ENCODE measurements at regions not wholly inside any gene's neighbourhood (a gene's known extent, or its start where the extent isn't known, plus 50 kb on each side); places are given as distances from the start of the nearest gene placed in this dataset.

- DNase-seq (ENCODE audit: low spot score in 2 of 2) (no peak), FAIRE-seq (no peak)
Measured at GRCh38 chr15:93201940-93202339, 112.9 kb upstream of the RGMA start.

DNA sequence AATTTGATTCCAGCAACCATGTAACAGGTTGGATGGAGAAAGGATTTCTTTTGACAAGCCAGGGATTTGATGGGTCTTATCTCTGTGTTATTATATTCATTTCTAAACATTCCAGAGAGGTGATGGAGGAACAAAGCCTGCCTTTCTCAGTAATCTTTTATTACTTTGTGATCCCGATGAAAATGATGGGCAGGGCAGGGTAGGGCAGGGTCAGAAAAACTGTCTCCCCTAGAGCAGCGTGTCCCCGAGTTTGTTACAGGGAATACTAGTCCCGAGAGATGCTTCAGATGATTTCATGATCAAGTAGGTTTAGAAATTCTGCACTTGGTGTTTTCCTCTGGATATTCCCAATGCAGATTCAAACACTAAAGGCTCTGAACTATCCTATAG is 111.8 kb upstream of the RGMA start:
- no peak for FAIRE-seq
- no peak for DNase-seq (ENCODE audit: low spot score in 2 of 2)

DNA sequence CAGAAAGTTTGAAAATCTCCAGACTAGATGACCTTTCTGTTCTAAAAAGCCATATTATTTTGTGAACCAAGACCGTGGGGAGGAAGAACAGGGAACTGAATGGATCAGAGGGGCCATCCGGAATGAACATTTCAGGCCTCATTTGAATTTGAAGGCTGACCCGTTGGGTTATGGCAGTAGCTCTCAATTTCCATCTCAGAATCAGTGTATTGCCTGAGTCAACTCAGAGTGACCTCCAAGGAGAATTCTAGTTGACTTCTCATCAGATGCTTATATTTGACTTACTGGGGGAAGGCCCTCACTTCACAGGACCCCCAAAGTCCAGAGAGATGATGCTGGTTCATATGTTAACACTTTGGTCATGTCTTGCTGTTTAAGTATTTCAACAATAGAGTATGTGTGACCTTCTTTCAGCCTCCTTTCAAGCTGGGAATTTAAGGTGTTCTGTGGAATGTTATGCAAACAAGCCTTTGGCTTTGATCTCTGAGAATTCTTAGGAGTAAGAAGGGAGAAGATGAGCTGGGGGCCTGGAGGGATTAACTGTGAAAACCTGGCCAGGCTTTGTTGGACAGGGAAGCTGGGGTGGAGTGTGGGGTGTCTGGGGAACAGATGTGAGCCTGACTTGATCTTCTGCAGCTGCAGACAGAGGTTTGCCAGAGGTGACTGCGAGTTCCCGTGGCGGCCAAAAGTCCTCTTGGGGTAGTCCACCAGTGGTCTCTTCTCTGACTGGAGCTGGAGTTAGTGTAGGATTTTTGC is 111.2 kb upstream of the RGMA start:
- FAIRE-seq (no peak), DNase-seq (ENCODE audit: low spot score in 2 of 2) (no peak)

DNA sequence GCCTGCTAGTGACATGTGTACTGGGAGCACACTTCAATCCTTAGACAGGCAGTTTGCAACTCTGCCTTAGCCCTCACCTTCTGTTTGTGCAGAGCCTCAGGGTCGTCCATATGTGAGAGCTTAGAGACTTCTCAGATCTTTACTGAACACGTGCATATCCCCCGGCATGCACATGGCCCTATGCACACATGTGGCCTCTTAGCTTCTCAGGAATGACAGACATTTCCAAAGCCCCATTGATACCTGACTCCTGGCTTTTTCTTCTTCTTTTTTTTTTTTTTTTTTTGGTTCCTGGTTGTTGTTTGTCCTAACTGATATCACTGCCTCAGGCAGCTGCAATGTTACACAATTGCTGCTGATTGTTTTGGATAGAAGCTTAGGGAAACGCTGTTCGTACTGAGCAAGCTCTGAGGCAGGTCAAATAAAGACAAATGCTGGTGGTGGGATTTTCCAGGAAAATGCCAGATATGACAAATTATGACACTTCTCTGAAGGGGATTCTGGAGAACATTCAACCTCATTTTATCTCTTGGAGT is 107.2 kb upstream of the RGMA start:
- DNase-seq (ENCODE audit: low spot score in 2 of 2) (no peak), FAIRE-seq (no peak)

- FAIRE-seq (no peak), DNase-seq (ENCODE audit: low spot score in 2 of 2) (no peak)
Measured at GRCh38 chr15:93195109-93195508, 106.1 kb upstream of the RGMA start.

DNA sequence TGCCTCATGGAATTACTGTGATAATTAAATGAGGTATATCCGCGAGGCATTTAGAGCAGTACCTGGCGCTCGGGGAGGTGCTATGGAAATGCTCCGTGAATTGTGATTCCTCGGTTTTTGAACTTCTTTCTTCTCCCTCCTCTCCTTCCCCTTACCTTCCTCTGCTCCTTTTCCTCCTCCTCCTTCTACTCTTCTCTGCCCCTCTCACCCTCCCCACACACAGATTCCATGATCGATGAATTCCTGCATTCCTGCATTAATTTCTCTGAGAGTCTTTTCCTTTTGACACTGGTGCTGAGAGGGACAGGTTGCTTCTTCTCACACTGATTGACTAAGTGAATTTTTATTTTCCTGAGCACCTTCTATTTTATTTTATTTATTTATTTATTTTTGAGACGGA is 101.2 kb upstream of the RGMA start:
- FAIRE-seq (no peak), DNase-seq (ENCODE audit: low spot score in 2 of 2) (no peak)

DNA sequence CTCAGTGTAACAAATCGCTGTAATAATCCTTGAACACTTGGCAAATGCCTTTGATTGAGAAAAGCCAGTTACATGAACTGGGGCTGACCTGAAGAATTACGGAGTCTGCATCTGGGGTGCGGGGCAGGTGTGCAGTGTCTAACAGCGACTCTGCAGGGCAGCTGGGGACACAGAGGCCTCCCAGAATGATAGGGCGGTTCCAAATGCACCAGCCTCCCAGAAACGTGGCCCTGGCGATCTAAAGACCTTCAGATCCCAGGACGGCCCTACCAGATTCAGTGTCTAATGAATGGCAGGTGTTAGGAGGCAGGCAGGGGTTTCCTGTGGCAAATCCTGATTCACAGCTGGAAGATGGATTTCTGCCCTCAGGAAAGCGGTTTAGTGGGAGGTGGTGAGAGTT is 100.5 kb upstream of the RGMA start:
- FAIRE-seq, result no peak
- DNase-seq (ENCODE audit: low spot score in 2 of 2), result no peak

DNA sequence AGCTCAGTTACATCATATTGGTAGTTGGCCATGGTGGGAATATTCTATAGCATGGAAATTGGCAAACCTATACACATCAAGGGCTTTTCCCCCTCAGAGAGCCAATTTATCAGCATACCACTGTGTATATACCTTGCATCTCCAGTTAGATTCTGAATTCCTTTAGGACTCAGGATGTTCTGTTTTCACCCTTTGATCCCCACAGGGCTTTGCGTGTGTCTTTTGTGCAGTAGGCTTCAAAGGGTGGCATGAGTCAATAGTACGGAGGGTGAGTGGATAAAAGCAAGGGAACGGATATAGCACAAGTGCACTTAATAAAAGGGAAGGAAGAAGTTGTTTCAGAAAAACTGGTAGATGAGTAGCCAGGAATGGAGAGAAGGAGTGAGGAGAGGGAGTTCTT is 99.2 kb upstream of the RGMA start:
- no peak for DNase-seq (ENCODE audit: low spot score in 2 of 2)

DNA sequence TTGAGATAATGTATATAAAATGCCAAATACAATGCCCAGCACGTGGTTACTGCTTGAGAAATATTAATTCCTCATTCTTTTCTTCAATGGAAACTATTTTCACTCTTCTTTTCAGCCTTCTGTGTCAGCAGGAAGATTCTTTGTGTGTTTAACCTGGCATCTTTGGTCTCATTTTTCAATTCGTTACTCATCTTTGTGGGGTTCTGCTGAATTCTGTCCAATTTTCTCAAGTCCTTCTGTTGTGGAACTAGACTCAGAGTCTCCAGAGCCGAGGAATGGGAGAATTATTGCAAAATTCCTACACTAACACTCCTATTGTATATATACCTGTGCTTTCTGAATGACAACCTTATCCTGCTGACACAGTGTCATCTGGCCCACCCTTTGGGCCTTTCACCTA is 96.8 kb upstream of the RGMA start:
- DNase-seq (ENCODE audit: low spot score in 2 of 2) (no peak), FAIRE-seq (no peak)

More for the DNA sequence above, 99.2 kb upstream of the RGMA start:
- FAIRE-seq, result no peak

DNA sequence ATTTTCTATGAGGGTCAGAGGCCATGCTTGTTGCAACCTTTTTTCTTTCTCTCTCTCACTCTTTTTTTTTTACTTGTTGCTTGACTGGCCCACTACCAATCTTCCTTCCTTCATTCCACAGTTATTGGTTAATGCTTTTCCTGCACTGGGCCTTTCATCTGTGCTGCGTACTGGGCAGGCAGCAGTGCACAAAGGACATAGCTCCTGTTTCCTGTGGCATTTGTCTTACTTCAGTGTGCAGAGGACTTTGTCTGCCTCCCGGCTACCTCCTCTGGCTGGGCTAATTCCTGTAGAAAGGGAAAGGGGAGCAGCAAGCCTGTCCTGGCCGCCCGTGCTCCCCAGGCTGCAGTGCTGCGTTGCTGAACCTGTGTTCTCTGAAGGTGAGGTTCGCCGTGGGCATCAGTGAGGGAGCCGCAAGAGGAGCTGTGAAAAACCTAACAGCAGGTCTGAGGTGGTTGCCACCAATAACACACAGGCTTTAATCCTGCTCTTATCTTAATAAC is 93.7 kb upstream of the RGMA start:
- no peak for FAIRE-seq
- no peak for DNase-seq (ENCODE audit: low spot score in 2 of 2)

DNA sequence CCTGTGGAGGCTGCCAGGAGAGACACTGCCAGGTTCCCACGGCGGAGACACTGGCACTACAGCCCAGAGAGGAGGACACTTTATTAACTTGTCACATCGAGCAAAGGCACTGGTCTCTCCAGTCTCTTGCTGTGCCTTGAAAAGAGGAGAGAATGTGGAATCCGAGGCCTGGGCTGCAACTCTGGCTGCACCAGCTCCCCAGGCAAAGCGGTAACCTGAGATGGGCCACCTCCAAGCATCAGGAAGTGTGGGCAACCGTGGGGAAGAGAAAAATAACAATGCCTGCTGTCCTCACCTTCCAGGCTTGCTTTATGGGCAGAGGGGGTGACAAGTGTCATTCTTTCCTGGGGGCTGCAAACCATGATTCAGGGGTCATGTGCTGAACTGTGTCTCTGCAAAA is 91.6 kb upstream of the RGMA start:
- FAIRE-seq (no peak), DNase-seq (ENCODE audit: low spot score in 2 of 2) (no peak)

DNA sequence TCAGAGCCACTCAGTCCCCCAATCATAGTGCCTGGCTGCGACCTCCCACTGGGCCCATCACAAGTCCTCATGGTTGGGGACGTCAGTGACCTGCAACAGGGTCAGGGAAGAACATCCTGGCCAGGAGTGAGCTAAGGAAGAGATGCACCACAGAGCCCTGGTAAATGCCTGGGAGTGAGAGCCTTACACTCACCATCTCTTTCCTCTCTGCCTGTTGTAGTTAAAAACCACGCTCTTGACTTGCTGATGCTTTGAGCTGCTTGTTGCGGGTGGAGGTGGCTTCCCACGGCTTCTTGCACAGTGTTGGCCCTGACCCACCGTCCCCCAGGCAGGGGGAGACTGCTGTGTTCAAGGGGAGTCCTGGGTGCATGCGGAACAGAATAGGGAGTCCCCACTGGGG is 91.1 kb upstream of the RGMA start:
- FAIRE-seq (no peak), DNase-seq (ENCODE audit: low spot score in 2 of 2) (no peak)

DNA sequence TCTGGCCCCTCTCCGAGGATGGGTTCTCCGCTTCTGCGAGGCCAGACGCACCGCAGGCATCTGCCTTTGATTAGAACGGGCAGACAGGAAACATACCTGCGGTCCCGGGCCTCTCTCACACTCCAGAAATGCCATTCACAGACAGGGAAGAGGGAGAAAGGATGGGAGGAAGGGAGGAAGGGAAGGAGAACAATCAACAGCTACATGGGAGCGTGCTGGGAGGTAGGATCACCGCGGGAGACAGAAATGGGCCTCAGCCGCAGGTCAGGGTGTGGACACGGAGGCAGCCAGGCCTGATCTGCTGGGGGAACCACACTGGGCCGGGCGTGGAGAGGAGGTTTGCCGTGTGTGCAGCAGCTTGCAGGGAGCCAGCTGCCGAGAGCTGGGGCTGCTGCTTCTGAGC is 90.7 kb upstream of the RGMA start:
- FAIRE-seq (no peak), DNase-seq (ENCODE audit: low spot score in 2 of 2) (no peak)

GRCh38 chr15:93179072-93179471 is 90.1 kb upstream of the RGMA start:
- no peak for DNase-seq (ENCODE audit: low spot score in 2 of 2)
- FAIRE-seq, result no peak

DNA sequence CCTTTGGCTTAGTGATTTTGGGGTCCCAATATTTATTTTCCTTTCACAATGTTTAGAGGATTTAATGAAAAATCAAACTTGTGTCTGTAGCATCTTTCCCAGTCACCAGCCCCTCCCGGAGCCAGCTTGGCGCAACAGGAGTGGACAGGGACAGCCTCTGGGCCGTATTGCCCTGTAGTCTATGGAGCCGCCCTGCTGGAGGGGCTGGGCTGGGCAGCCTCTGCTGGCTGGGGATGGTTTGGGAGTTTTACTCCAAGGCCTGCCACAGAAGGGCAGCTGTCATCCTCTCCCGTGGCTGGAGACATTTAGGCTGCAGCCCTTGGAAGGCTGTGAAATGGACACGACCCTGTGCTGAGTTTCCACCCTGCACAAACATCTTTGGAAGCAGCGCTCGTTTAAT is 89.4 kb upstream of the RGMA start:
- FAIRE-seq, result no peak
- no peak for DNase-seq (ENCODE audit: low spot score in 2 of 2)

DNA sequence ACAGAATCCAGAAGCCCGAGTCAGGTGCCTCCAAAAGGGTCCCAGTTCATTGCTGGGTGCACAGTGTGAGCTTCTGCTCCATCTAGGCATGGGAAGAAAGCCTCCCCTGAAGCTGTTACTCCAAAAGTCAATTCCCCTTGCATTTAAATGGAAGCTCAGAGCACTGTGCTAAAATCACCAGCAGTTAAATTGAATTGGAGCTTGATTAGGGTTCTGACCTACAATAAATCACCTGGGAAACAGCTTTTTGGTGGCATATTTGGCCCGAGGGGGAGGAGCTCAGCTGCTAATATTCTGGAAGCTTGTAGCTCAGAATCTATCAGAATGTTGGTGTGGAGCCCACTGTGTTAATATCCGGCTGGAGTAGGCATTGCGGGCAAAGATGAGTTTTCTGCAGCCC is 87.1 kb upstream of the RGMA start:
- no peak for DNase-seq (ENCODE audit: low spot score in 2 of 2)
- FAIRE-seq, result no peak

GRCh38 chr15:93174836-93175235 is 85.8 kb upstream of the RGMA start:
- FAIRE-seq (no peak), DNase-seq (ENCODE audit: low spot score in 2 of 2) (no peak)

- DNase-seq (ENCODE audit: low spot score in 2 of 2) (no peak), FAIRE-seq (no peak)
Measured at GRCh38 chr15:93173369-93173768, 84.4 kb upstream of the RGMA start.

DNA sequence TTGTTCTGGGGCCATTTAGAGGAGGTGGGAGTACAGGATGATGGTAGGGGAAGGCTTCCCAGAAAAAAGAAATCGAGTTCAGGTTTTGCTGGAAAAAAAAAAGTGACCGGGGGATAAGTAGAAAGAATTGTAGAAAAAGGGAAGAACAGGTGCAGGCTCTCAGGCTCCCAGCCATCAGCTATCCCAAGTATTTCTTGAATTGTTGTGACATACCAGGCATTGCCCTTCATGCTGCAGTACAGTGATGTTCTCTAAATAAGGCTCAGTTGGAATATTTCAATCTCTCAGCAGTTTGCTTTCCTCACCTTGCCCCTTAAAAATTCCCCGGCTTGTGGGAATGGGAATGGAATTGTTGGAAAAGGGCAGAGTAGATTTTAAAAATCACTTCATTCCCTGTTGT is 82.5 kb upstream of the RGMA start:
- no peak for DNase-seq (ENCODE audit: low spot score in 2 of 2)
- FAIRE-seq, result no peak

- DNase-seq (ENCODE audit: low spot score in 2 of 2), result no peak
- no peak for FAIRE-seq
Measured at GRCh38 chr15:93170329-93170728, 81.3 kb upstream of the RGMA start.

DNA sequence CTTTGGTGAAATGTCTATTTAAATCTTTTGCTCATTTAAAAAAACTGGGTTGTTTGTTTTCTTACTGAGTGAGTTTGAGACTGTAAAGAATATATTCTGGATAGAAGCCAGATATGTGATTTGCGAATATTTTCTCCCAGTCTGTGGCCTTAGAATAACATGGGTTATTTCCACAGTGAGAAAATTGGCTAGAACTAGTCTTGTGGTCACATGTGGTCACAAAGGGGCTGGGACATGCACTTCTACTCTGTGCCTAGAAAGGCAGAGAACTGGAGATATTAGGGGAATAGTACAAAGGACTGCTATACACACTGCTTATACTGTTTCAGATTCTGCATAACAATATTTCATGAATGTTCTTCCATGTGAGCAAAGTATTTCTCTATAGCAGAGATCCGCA is 79.9 kb upstream of the RGMA start:
- no peak for FAIRE-seq

DNA sequence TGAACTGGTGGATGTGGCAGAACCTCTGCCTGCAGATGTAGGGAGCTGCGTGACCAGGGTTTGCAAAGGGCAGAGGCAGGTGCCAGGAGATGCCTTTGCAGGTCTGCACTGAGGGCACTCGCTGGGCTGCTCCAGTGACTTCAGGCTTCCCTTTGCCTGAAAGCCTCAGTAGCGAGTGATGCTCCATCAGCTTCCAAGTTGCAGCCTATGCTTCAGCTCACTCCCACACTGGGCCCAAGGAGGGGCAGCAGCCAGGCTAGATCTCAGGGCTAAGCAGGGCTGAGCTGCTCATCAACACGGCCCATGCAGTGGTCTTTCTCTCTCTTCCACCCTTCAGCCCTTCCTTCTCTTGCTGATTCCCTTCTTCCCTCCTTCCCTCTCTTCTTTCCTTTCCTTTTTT is 78.3 kb upstream of the RGMA start:
- FAIRE-seq (no peak), DNase-seq (ENCODE audit: low spot score in 2 of 2) (no peak)

More for the DNA sequence above, 79.9 kb upstream of the RGMA start:
- no peak for DNase-seq (ENCODE audit: low spot score in 2 of 2)

DNA sequence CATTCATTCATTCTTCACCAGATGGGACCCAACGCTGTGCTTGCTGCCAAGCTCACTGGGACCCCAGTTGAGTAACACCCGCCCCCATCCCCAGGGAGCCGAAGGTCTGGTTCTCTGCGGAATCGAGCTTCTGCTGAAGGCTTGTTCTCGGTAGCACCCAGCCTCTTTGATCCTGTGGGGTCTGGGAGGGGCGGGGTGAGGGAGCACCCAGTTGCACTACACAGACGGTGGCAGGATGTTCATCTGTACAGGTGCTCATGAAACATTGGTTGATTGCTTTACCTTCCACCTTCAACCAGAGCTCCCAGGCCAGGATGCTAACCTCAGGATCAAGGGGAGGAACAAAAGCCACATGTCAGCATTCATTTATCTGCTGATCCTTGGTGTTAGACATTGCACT is 77.7 kb upstream of the RGMA start:
- no peak for FAIRE-seq

More for the DNA sequence above, 77.7 kb upstream of the RGMA start:
- no peak for DNase-seq (ENCODE audit: low spot score in 2 of 2)
